ENCODE measurements at regions not wholly inside any gene's neighbourhood (a gene's known extent, or its start where the extent isn't known, plus 50 kb on each side); places are given as distances from the start of the nearest gene placed in this dataset.
"Not testable (repeated sequence)": the region's sequence is repeated elsewhere in the genome, so short reads cannot be mapped to it uniquely, and the experiment has no call there.

DNA sequence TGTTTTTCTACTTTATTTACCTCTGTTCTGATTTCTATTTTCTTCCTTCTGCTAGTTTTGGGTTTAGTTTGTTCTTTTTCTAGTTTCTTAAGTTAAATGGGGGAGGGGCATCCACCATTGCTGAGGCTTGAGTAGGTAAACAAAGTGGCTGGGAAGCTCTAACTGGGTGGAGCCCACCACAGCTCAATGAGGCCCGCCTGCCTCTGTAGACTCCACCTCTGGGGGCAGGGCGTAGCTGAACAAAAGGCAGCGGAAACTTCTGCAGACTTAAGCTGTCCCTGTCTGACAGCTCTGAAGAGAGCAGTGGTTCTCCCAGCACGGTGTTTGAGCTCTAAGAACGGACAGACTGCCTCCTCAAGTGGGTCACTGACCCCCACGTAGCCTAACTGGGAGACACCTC lies 316.7 kb downstream of the RPLP1 start:
- ATAC-seq (replicated peaks); H3K27me3 Mint-ChIP-seq; H3K4me3 Mint-ChIP-seq: not testable (repeated sequence)

DNA sequence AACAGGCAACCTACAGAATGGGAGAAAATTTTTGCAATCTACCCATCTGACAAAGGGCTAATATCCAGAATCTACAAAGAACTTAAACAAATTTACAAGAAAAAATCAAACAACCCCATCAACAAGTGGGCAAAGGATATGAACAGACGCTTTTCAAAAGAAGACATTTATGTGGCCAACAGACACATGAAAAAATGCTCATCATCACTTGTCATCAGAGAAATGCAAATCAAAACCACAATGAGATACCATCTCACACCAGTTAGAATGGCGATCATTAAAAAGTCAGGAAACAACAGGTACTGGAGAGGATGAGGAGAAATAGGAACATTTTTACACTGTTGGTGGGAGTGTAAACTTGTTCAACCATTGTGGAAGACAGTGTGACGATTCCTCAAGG lies 321.6 kb downstream of the RPLP1 start:
- not testable (repeated sequence) for ATAC-seq (replicated peaks); H3K4me3 Mint-ChIP-seq; H3K9me3 Mint-ChIP-seq; H3K4me1 Mint-ChIP-seq; H3K27ac Mint-ChIP-seq; H3K27me3 Mint-ChIP-seq; H3K36me3 Mint-ChIP-seq (ENCODE audit: low read depth)

More for the DNA sequence above, 316.7 kb downstream of the RPLP1 start:
- H3K9me3 Mint-ChIP-seq; H3K36me3 Mint-ChIP-seq (ENCODE audit: low read depth); H3K4me1 Mint-ChIP-seq; H3K27ac Mint-ChIP-seq: not testable (repeated sequence)

DNA sequence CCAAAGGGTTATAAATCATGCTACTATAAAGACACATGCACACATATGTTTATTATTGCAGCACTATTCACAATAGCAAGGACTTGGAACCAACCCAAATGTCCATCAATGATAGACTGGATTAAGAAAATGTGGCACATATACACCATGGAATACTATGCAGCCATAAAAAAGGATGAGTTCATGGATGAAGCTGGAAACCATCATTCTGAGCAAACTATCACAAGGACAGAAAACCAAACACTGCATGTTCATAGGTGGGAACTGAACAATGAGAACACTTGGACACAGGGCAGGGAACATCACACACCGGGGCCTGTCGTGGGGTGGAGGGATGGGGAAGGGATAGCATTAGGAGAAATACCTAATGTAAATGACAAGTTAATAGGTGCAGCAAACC lies 322.1 kb downstream of the RPLP1 start:
- not testable (repeated sequence) for H3K4me3 Mint-ChIP-seq; H3K36me3 Mint-ChIP-seq (ENCODE audit: low read depth); ATAC-seq (replicated peaks); H3K27me3 Mint-ChIP-seq; H3K9me3 Mint-ChIP-seq; H3K4me1 Mint-ChIP-seq; H3K27ac Mint-ChIP-seq

DNA sequence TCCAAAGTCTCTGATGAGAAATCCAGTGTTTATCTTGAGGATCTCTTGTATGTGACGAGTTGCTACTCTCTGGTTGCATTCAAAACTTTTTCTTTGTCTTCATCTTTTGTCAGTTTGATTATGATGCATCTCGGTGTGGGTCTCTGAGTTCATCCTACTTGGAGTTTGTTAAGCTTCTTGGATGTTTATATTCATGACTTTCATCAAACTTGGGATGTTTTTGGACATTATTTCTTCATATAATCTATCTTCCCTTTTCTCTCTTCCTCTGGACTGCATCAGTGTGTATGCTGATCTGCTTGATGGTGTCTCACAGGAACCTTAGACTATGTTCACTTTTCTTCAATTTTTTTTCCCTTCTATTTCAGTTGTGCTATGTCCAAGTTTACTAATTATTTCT lies 320.4 kb downstream of the TLE3 start:
- H3K27ac Mint-ChIP-seq: no peak overlapping the region
- no peak overlapping the region for H3K4me3 Mint-ChIP-seq
- peaks cover 4% of the 10 kb centered on the region for H3K4me1 Mint-ChIP-seq
- H3K27me3 Mint-ChIP-seq: peaks cover 3% of the 10 kb centered on the region
- H3K36me3 Mint-ChIP-seq (ENCODE audit: low read depth): no peaks in the 10 kb centered on the region
- no peak for ATAC-seq (replicated peaks)
- H3K9me3 Mint-ChIP-seq: no peaks in the 10 kb centered on the region

DNA sequence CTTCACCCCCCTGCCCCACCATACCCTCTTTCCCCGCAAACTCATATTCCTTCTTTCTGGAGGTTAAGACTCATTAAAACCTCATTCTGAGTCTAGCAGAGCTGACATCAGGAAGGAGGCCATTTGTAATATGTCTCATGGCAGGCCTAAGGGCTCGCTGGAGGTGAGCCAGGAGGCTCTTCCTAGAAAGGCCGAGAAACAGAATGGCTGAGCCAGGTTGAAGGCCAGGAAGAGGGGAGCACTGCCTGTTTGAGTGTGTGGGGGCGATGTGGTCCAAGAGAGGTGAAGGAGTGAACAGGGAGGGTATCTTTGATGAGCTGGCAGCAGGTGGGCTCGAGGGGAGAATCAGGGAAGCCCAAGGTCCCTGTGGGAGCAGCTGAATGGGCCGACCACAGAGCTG lies 317.3 kb downstream of the TLE3 start:
- H3K4me1 Mint-ChIP-seq: peaks cover 5% of the 10 kb centered on the region
- H3K9me3 Mint-ChIP-seq: no peaks in the 10 kb centered on the region
- H3K36me3 Mint-ChIP-seq (ENCODE audit: low read depth): no peaks in the 10 kb centered on the region
- no peak for ATAC-seq (replicated peaks)
- H3K27me3 Mint-ChIP-seq: peaks cover 3% of the 10 kb centered on the region
- peak overlapping the region; percentile 18 for H3K27ac Mint-ChIP-seq
- H3K4me3 Mint-ChIP-seq: no peak overlapping the region

DNA sequence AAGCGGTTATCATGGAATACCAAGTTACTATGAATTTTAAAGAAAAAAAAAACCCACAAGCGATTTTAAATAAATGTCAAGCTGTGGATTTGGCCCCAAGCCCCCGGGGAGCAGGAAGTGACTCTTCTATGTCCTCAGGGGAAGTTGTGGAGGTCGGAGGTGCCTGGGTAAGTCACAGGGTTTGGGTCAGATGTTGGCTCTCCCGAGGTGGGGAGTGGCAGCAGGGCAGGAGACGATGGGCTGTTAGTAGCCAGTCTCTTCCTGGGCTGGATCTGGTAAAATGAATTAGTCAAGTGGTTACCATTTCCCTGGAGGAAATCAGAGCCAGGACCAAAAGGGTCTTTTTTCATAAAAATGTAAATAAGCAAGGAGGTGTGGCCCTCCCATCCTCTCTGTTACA lies 316.7 kb downstream of the TLE3 start:
- no peak for ATAC-seq (replicated peaks)
- peaks cover 3% of the 10 kb centered on the region for H3K27me3 Mint-ChIP-seq
- no peaks in the 10 kb centered on the region for H3K9me3 Mint-ChIP-seq
- peaks cover 5% of the 10 kb centered on the region for H3K4me1 Mint-ChIP-seq
- H3K4me3 Mint-ChIP-seq: no peak overlapping the region
- H3K36me3 Mint-ChIP-seq (ENCODE audit: low read depth): no peaks in the 10 kb centered on the region
- H3K27ac Mint-ChIP-seq: no peak overlapping the region

DNA sequence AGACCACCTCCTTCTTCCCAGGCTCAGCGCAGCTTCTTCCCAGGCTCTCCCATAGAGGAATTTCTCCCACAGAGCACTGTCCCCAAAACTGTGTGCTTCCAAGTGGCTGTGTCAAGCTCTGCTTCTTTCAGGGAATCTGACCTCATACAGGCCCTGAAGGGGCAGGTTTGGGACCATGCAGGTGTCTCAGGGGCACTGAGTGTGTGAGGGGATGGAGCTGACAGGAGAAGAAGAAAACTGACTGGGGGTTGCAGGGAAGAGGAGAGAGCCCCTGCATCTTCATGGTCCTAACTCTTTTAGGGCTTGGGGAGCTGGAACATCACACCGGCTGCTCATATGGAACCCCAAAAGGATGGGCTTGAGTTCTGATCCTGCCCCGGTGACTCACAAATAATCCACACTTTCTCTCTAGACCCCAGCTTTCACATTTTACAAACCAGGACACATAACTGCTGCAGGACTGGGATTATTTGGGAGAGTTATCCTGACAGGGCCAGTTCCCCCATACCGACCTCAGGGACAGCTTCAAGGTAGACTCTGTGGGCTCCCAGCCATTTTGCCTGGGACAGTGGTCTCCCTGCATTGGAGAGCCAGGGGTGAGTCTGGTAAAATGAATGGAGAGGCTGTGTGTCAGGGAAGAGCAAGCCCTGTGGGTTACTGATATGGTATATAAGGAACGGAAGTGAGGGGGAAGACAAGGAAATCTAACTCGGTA lies 316.1 kb downstream of the TLE3 start:
- no peak overlapping the region for H3K27ac Mint-ChIP-seq
- peak; percentile 18 for ATAC-seq (replicated peaks)
- peaks cover 5% of the 10 kb centered on the region for H3K4me1 Mint-ChIP-seq
- no peaks in the 10 kb centered on the region for H3K36me3 Mint-ChIP-seq (ENCODE audit: low read depth)
- no peaks in the 10 kb centered on the region for H3K9me3 Mint-ChIP-seq
- no peak overlapping the region for H3K4me3 Mint-ChIP-seq
- H3K27me3 Mint-ChIP-seq: peaks cover 3% of the 10 kb centered on the region

DNA sequence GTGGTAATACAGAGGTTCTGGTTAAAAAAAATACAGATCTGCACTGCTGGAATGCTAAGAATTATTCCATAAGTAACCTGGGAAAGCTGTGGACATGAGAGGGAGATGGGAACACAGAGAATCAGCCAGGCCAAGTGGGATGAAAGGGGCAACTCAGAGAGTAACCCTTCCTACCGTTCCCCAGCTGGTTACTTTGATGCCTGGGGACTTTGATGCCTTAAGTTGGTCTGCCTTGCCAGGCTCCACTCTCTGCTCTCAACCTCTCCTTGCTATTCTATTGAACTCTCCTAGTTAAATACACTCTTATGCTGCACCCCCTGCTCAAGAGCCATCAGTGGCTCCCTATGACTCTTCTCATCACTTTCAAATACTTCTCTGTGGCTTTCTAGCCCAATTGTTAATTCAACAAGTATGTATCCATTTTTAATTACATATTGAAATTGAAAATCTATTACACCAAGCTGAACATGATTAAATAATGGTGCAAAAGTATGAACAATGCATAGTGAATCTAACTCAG lies 315.5 kb downstream of the TLE3 start:
- Mint-ChIP-seq H3K27me3 (peaks cover 7% of the 10 kb centered on the region), H3K27ac (no peak overlapping the region), H3K9me3 (no peaks in the 10 kb centered on the region), H3K4me1 (peaks cover 5% of the 10 kb centered on the region), H3K36me3 (ENCODE audit: low read depth) (no peaks in the 10 kb centered on the region), H3K4me3 (no peak overlapping the region)
- no peak for ATAC-seq (replicated peaks)

DNA sequence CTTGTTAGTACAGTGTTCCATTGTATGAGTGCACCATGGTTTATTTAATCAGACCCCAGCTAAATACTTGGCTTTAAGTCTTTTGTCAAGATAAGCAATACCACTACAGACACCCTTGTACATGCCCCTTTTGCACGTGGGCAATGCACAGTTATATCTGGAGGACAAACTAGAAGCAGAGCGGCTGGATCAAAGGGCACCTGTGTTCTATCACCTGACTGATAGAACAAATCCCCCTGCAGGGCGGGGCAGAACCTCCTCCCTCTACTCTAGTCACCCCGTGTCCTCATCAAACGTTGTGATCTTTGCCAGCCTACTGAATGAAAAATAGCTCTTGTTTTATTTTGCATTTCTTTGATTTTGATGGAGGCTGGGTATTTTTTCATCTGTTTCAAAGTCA lies 314.9 kb downstream of the TLE3 start:
- Mint-ChIP-seq H3K4me1 (peaks cover 5% of the 10 kb centered on the region), H3K4me3 (no peak overlapping the region)

DNA sequence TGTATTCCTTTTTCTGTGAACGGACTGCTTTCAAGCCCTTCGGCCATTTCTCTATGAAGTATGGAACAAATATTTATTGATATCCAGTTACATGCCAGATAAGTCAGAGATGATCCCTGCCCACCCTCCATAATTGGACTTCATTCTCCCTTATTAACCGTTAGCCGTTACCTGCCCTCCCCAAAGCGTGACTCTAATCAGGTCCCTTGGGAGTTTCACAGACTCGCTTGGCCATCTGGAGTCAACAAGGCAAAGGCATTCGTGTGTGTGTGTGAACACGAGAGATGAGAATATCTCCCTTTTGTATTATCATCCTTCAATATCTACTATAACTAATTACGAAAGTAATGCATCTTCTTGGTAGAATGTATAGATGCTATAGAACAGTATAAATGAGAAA lies 314.5 kb downstream of the TLE3 start:
- peaks cover 7% of the 10 kb centered on the region for H3K27me3 Mint-ChIP-seq

More for the DNA sequence above, 314.9 kb downstream of the TLE3 start:
- Mint-ChIP-seq H3K36me3 (ENCODE audit: low read depth) (no peaks in the 10 kb centered on the region), H3K27ac (no peak overlapping the region), H3K27me3 (peaks cover 7% of the 10 kb centered on the region), H3K9me3 (no peaks in the 10 kb centered on the region)
- no peak for ATAC-seq (replicated peaks)

DNA sequence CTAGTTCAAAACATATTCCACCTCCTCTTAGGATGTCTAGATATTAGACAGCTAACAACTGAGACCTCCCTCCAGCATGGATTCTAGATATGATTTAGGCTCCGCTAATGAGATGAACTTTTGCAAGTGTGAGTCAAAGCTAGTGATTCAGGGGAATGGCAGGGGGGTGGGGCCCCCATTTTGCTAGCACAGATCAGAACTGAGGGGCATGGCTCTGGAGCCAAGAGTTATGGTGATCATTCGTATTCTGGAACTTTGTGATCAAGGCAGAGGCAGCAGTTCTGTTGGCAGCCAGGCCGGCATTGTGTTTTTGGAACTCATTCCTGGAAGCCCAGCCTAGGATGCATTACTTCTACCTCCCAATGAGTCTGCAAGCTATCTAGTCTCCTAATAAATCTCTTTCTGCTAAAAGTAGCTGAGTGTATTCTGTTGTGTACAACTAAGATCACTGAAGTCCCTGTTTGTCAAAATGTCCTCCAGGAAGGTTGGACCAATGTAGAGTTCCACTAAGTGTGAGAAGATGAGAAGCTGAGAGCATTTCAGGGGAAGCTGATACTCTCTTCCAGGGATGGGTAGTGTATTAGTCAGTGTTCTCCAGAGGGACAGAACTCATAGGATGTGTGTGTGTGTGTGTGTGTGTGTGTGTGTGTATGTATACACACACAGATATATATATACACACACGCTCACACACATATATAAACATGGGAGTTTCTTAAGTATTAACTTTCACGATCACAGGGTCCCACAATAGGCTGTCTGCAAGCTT lies 312.7 kb downstream of the TLE3 start:
- Mint-ChIP-seq H3K4me3 (no peak overlapping the region), H3K9me3 (no peaks in the 10 kb centered on the region), H3K36me3 (ENCODE audit: low read depth) (no peaks in the 10 kb centered on the region), H3K4me1 (peaks cover 5% of the 10 kb centered on the region), H3K27ac (no peak overlapping the region), H3K27me3 (peaks cover 4% of the 10 kb centered on the region)
- no peak for ATAC-seq (replicated peaks)

More for the DNA sequence above, 314.5 kb downstream of the TLE3 start:
- Mint-ChIP-seq H3K9me3 (no peaks in the 10 kb centered on the region), H3K36me3 (ENCODE audit: low read depth) (no peaks in the 10 kb centered on the region), H3K4me3 (no peak overlapping the region), H3K27ac (no peak overlapping the region), H3K4me1 (peaks cover 5% of the 10 kb centered on the region)
- ATAC-seq (replicated peaks): no peak

DNA sequence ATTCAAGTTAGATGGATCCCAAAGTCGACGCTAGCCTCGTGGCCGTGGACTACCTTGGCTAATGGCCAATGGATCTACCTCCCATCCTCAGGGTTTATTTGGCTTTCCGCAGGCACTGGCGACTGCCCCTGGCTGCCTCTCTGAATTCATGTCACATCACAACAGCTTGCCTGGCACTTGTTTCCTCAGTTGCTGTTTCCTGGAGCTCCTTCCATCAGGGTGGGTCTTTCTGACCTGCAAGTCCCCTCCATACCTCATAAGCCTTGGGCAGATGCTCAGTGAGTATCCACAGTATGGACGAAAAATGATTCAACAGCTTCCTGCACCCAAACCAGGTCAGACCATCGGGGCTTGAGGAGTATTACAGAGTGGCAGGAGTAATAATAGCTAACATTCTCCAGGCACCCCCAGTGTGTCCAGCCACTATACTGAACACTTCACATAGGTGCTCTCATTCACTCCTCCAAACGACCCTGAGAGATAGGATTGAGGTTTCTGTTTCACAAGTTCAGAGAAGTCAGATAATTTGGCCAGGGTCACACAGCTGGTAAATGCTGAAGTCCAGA lies 311.5 kb downstream of the TLE3 start:
- H3K36me3 Mint-ChIP-seq (ENCODE audit: low read depth): no peaks in the 10 kb centered on the region
- H3K4me3 Mint-ChIP-seq: no peak overlapping the region
- no peak for ATAC-seq (replicated peaks)
- peaks cover 5% of the 10 kb centered on the region for H3K4me1 Mint-ChIP-seq
- H3K27me3 Mint-ChIP-seq: peaks cover 7% of the 10 kb centered on the region
- H3K27ac Mint-ChIP-seq: no peak overlapping the region
- H3K9me3 Mint-ChIP-seq: peaks cover 3% of the 10 kb centered on the region

DNA sequence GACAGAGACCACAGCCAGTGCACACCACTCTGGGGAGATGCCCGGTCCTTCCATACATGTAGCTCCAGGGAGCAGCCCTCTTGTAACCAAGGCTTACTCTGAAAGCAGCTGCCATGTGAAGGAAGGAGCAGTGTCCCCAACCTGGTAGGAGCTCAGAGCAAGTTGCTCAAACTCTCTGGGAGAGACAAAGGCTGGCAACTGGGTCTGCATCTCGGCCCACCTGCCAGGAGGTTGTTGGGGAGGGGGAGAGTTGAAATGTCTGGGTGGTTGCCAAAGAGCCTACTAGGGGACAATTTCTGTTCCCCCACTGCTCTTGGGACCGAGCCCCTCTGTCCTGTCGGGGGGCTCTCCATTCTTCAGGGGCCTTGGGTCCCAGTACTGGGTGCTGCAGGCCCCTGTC lies 309.9 kb downstream of the TLE3 start:
- Mint-ChIP-seq H3K36me3 (ENCODE audit: low read depth) (no peaks in the 10 kb centered on the region), H3K27me3 (peaks cover 7% of the 10 kb centered on the region), H3K27ac (no peak overlapping the region), H3K4me3 (no peak overlapping the region), H3K9me3 (peaks cover 7% of the 10 kb centered on the region), H3K4me1 (no peaks in the 10 kb centered on the region)
- ATAC-seq (replicated peaks): no peak

DNA sequence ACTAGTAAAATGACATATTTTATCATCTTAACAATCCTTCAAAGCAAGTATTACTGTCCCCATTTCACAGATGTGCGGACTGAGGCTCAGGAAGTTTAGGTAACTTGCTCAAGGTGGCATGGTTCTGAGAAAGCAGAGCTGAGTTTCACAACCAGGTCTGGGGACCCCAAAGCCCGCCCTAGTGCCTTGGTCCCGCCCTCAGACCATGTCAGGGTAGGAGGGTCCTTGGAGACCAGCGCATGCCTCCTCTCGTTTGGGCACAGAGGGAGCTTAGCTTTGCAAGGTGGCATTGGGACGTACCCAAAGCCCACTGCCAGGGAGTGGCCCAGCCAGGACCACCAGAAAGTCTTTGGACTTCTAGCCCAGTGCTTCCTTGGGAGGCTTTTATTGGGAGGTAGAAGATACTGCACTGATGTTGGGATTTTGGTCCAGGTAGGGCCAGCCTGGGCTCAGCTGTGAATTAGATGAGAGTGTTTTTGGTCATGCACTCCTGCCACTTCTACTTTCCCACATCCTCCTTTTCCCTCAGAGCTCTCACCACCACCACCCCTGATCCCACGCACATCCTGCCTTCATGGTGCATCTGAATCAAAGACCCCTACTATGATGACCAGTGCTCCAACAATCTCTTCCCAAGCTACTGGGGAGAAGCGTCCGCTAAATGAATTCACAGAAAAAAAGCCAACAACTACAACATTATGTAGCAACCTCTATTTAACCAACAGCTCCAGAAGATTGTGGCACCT lies 307.9 kb downstream of the TLE3 start:
- H3K36me3 Mint-ChIP-seq (ENCODE audit: low read depth): no peaks in the 10 kb centered on the region
- peaks cover 7% of the 10 kb centered on the region for H3K9me3 Mint-ChIP-seq
- H3K27ac Mint-ChIP-seq: no peak overlapping the region
- no peak overlapping the region for H3K4me3 Mint-ChIP-seq
- peaks cover 7% of the 10 kb centered on the region for H3K27me3 Mint-ChIP-seq
- H3K4me1 Mint-ChIP-seq: no peaks in the 10 kb centered on the region
- no peak for ATAC-seq (replicated peaks)

Measured in activated T-helper 17 cell treated with anti-CD3 and anti-CD28 coated beads, Interleukin-2, amount 50 U/mL, for 72 hours (primary cell).